Mesodermal cell (in vitro differentiated cells): ENCODE measurements at regions not wholly inside any gene's neighbourhood (a gene's known extent, or its start where the extent isn't known, plus 50 kb on each side); places are given as distances from the start of the nearest gene placed in this dataset.

Source experiments
- H3K27ac ChIP-seq: 2 replicates; pipeline ENCODE4 v1.7.0; 2013; ENCODE audit warnings: mild to moderate bottlenecking, low read depth, low read length, moderate library complexity; ENCODE audit not compliant: severe bottlenecking
- H3K36me3 ChIP-seq: 2 replicates; pipeline ENCODE4 v1.7.1; 2013; ENCODE audit warnings: mild to moderate bottlenecking, low read length, moderate library complexity; ENCODE audit not compliant: control insufficient read depth, insufficient read depth
- H3K4me1 ChIP-seq: one replicate; pipeline ENCODE4 v1.7.1; 2013; ENCODE audit warnings: mild to moderate bottlenecking, low read length; ENCODE audit not compliant: insufficient read depth, control insufficient read depth, poor library complexity, severe bottlenecking
- H3K4me3 ChIP-seq: 2 replicates; pipeline ENCODE4 v1.7.0; 2013; ENCODE audit warnings: low read length, control low read depth, mild to moderate bottlenecking; ENCODE audit not compliant: insufficient read depth, poor library complexity, severe bottlenecking; ENCODE audit errors: extremely low read depth
- H3K9me3 ChIP-seq: 2 replicates; pipeline ENCODE4 v1.7.1; 2013; ENCODE audit warnings: mild to moderate bottlenecking, low read length, moderate library complexity; ENCODE audit not compliant: control insufficient read depth
- WGBS, 2 experiments: methylation state at CpG; one replicate each; pipeline ENCODE4 v1.1.5; 2013; ENCODE audit warnings: missing lambda C conversion rate in 2 of 2; ENCODE audit not compliant: insufficient coverage in 2 of 2; 5-methylcytosine and 5-hydroxymethylcytosine counted together

- WGBS, 2 experiments: 72 to 79% methylated on average over 22 of the region's 23 CpGs
- Histone ChIP-seq H3K27ac (no peak overlapping the region), H3K36me3 (no peaks in the 10 kb centered on the region), H3K9me3 (no peaks in the 10 kb centered on the region), H3K4me3 (no peak overlapping the region), H3K4me1 (no peaks in the 10 kb centered on the region)
Observed at GRCh38 chr20:22490287-22491193, 93.8 kb downstream of the FOXA2 start.

- Histone ChIP-seq H3K4me1 (no peaks in the 10 kb centered on the region), H3K4me3 (no peak overlapping the region), H3K9me3 (no peaks in the 10 kb centered on the region), H3K36me3 (no peaks in the 10 kb centered on the region), H3K27ac (no peak overlapping the region)
- 77 to 88% methylated on average over 2 to 7 of the region's 11 CpGs for WGBS, 2 experiments
Observed at GRCh38 chr20:22489626-22490286, 94.6 kb downstream of the FOXA2 start.

- whole genome bisulfite sequencing, 2 experiments: 77% methylated on average over 3 to 4 of the region's 4 CpGs
- Histone ChIP-seq H3K27ac (no peak overlapping the region), H3K9me3 (no peaks in the 10 kb centered on the region), H3K36me3 (no peaks in the 10 kb centered on the region), H3K4me3 (no peak overlapping the region), H3K4me1 (no peaks in the 10 kb centered on the region)
Observed at GRCh38 chr20:22480336-22480735, 104.0 kb downstream of the FOXA2 start.

- H3K27ac ChIP-seq: no peak overlapping the region
- no peaks in the 10 kb centered on the region for H3K9me3 ChIP-seq
- no peaks in the 10 kb centered on the region for H3K36me3 ChIP-seq
- 75 to 80% methylated on average over 1 of the region's 1 CpG for WGBS, 2 experiments
- no peaks in the 10 kb centered on the region for H3K4me1 ChIP-seq
- no peak overlapping the region for H3K4me3 ChIP-seq
Observed at GRCh38 chr20:22475662-22476061, 108.7 kb downstream of the FOXA2 start.

GRCh38 chr20:22474224-22474623, 110.1 kb downstream of the FOXA2 start:
- Histone ChIP-seq H3K36me3 (no peaks in the 10 kb centered on the region), H3K4me3 (no peak overlapping the region), H3K27ac (no peak overlapping the region), H3K4me1 (no peaks in the 10 kb centered on the region), H3K9me3 (no peaks in the 10 kb centered on the region)
- WGBS, 2 experiments: 63 to 100% methylated on average over 1 of the region's 3 CpGs

DNA sequence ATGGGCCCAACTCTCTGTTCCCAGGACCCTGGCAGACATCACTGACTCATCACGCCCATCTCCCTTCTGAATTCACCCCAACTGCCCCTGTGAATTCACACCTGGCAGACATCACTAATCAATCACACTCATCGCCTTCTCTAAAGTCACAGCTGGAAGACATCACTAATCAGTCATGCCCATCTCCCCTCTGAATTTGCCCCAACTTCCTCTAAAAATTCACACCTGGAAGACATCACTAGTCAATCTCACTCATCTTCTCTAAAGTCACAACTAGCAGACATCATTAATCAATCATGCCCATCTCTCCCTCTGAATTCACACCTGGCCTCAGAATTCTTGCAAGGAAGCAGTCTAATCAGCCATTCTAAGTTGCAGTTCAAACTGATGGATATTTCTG, 111.1 kb downstream of the FOXA2 start:
- Histone ChIP-seq H3K4me3 (no peak overlapping the region), H3K27ac (no peak overlapping the region), H3K9me3 (no peaks in the 10 kb centered on the region), H3K36me3 (no peaks in the 10 kb centered on the region), H3K4me1 (no peaks in the 10 kb centered on the region)
- WGBS, 2 experiments: 86 to 88% methylated on average over 2 of the region's 2 CpGs

DNA sequence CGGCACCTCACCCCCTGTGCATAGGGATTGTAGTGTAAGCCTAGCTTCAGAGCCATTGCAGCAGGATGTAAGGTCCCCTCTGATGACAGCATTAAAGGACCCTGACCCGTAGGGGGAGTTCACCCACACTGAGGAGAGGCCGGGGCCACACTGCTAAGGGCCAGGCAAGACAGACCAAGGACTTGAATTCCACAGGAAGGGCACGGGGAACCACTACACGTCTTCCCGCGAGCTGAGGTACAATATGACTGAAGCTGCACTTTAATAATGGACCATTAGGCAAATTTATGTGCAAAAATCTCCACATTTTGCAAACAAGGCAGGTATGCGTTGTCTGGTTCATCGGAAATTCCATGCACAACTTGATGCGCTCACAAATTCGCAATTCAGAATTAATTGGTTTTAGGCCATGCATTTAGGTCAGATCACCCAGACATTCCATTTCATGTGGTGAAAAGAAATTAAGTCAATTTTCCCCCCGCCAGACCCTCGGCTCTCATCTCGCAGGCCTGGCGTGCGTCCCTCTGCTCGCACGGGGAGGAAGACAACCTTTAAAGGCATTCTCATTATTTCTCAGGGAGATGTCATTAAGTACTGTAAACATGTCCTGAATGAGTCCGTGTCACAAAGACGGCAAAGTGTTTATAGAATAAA, 111.8 kb downstream of the FOXA2 start:
- Histone ChIP-seq H3K9me3 (no peaks in the 10 kb centered on the region), H3K36me3 (no peaks in the 10 kb centered on the region), H3K4me3 (no peak overlapping the region), H3K4me1 (no peaks in the 10 kb centered on the region), H3K27ac (no peak overlapping the region)
- 88 to 91% methylated on average over 13 to 18 of the region's 20 CpGs for WGBS, 2 experiments

GRCh38 chr20:22471156-22471836, 113.1 kb downstream of the FOXA2 start:
- Histone ChIP-seq H3K9me3 (no peaks in the 10 kb centered on the region), H3K27ac (no peak overlapping the region), H3K36me3 (no peaks in the 10 kb centered on the region), H3K4me1 (no peaks in the 10 kb centered on the region), H3K4me3 (no peak overlapping the region)
- 87 to 90% methylated on average over 5 to 7 of the region's 9 CpGs for WGBS, 2 experiments

DNA sequence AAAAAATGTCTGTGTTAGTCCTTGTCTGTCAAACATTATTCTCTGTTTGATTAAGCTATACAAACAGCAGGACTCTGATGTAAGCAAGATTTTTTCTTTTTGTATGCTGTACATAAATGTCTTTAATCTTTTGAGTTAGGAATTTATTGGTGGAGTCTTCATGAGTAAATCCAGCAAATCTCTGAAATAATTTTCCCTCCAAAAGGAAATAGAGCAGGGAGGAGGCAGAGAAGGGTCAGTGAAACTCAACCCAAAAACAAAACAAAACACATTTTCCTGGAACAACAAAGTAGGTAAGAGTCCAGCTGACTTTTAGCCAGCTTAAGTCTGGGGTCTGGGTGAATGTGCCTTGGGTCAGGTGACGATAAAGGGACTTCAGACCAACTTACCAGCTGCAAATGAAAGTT, 113.7 kb downstream of the FOXA2 start:
- Histone ChIP-seq H3K4me3 (no peak overlapping the region), H3K27ac (no peak overlapping the region), H3K36me3 (no peaks in the 10 kb centered on the region), H3K9me3 (no peaks in the 10 kb centered on the region), H3K4me1 (no peaks in the 10 kb centered on the region)
- WGBS, 2 experiments: 100% methylated on average over 1 of the region's 1 CpG; no CpG with 5 or more reads in 1 of the 2 experiments

GRCh38 chr20:22466447-22467171, 117.8 kb downstream of the FOXA2 start:
- Histone ChIP-seq H3K36me3 (no peaks in the 10 kb centered on the region), H3K9me3 (no peaks in the 10 kb centered on the region), H3K4me3 (no peak overlapping the region), H3K4me1 (no peaks in the 10 kb centered on the region), H3K27ac (no peak overlapping the region)
- 84 to 86% methylated on average over 4 of the region's 7 CpGs for WGBS, 2 experiments
